ENCODE measurements at regions not wholly inside any gene's neighbourhood (a gene's known extent, or its start where the extent isn't known, plus 50 kb on each side); places are given as distances from the start of the nearest gene placed in this dataset.

DNA sequence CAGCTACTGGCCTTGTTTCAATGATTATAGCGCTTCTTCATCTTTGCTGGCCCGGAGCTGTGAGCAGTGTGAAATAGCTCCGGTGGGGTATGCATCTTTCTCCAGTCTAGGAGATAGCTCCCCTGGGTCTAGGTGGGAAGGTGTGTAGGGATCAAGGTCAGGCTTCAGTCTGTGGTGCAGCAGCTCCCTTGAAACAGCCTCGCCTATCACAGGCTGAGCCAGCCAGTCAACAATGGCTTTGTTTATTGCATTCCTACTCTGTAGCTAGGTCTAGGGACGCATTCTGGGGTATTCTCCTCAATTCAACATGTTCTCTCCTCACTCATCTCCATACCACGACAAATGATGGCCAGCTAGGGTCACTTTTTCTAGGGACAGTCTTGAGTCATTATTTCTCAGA lies 646.8 kb upstream of the IGFBP3 start:
- no peak overlapping the region for H3K27ac ChIP-seq
- no peaks in the 10 kb centered on the region for H3K36me3 ChIP-seq (ENCODE audit: insufficient read depth, low read length)
- H3K9ac ChIP-seq (ENCODE audit: insufficient read length): no peak overlapping the region
- DNase-seq (ENCODE audit: low read depth, low spot score): no peak
- no peaks in the 10 kb centered on the region for H3K9me3 ChIP-seq (ENCODE audit: low read depth, low read length)
- TF ChIP-seq POLR2AphosphoS5 (IDR thresholded peaks at IDR 0.05; ENCODE audit: borderline replicate concordance, low read depth, low read length) (no peak), EZH2 (IDR thresholded peaks at IDR 0.05) (no peak), FOXP2 (optimal IDR thresholded peaks at IDR 0.05; ENCODE audit: control extremely low read depth, extremely low read length, insufficient read depth) (no peak)
- no peak overlapping the region for H3K4me3 ChIP-seq

DNA sequence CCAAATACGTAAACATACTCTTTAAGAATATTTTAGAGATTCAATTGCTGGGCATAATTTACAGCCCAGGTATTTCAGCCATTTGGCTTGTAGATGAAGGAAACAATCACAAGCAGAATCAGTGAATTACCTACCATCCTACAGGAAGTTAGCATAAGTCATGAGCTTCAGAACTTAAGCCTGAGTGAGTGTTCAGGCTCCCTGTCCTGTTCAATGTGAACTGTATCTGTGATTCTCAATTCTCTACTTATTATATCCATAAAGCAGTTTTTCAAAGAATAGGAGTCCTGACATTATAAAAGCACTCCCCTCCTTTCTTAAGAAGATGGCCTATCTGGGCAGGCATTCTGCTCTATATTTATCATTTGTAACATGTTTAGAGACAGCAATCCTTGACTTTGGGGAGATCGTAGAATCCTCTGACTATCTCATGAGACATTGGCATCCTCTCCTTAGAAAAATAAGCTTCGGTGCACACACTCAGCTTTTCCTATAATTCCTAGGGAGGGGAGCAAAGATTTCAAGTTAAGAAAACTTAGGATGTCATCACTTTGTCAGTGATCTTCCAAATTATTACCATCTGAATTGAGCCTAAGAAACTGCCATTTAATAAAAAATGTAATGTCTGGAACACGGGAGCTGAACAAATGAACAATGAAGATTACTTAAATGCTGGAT lies 645.2 kb upstream of the IGFBP3 start:
- H3K4me3 ChIP-seq: no peak overlapping the region
- TF ChIP-seq FOXP2 (optimal IDR thresholded peaks at IDR 0.05; ENCODE audit: control extremely low read depth, extremely low read length, insufficient read depth): no peak
- no peak for TF ChIP-seq POLR2AphosphoS5 (IDR thresholded peaks at IDR 0.05; ENCODE audit: borderline replicate concordance, low read depth, low read length)
- TF ChIP-seq EZH2 (IDR thresholded peaks at IDR 0.05): no peak
- no peak for DNase-seq (ENCODE audit: low read depth, low spot score)
- H3K9me3 ChIP-seq (ENCODE audit: low read depth, low read length): no peaks in the 10 kb centered on the region
- H3K27ac ChIP-seq: no peak overlapping the region
- H3K9ac ChIP-seq (ENCODE audit: insufficient read length): no peak overlapping the region
- no peaks in the 10 kb centered on the region for H3K36me3 ChIP-seq (ENCODE audit: insufficient read depth, low read length)

DNA sequence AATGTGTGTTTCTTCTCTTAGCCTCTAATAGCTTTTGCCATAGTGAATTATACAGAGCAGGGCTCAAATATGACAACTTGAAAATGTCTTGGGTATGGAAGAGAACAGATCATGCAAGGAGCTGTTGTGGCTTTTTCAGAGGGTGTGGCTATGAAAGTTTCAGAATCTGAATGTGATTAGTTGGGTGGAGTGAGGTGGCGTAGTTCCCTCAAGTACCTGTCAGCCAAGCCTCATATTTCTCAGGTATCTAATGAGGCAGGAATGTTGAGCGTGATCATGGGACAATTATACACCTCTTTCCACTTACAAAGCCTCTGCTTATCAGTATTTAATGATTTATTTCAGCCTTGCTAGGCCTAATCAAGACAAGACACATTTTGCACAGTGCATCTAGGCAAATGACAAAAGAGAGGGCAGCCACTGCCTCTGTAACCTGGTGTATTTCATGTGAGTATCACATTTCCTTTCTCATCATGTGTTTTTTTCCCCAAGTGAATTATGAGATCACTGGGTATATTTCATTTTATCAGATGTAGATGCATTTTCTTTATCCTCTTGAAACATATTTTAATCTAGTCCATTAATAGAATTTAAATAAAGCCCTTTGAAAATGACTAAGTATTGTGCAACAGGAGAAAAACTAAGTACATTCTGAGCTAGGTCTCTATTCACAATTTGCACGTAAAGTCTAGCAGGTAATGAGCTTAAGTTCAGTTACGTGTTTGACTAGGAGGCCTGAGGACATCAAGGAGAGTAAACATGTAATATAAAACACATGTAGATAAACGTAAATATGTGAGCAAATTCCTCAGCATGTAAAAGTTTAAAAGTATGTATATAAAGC lies 644.4 kb upstream of the IGFBP3 start:
- no peak for DNase-seq (ENCODE audit: low read depth, low spot score)
- Histone ChIP-seq H3K36me3 (ENCODE audit: insufficient read depth, low read length) (no peaks in the 10 kb centered on the region), H3K27ac (no peak overlapping the region), H3K4me3 (no peak overlapping the region), H3K9ac (ENCODE audit: insufficient read length) (no peak overlapping the region), H3K9me3 (ENCODE audit: low read depth, low read length) (no peaks in the 10 kb centered on the region)
- TF ChIP-seq EZH2 (IDR thresholded peaks at IDR 0.05) (no peak), POLR2AphosphoS5 (IDR thresholded peaks at IDR 0.05; ENCODE audit: borderline replicate concordance, low read depth, low read length) (no peak), FOXP2 (optimal IDR thresholded peaks at IDR 0.05; ENCODE audit: control extremely low read depth, extremely low read length, insufficient read depth) (no peak)

DNA sequence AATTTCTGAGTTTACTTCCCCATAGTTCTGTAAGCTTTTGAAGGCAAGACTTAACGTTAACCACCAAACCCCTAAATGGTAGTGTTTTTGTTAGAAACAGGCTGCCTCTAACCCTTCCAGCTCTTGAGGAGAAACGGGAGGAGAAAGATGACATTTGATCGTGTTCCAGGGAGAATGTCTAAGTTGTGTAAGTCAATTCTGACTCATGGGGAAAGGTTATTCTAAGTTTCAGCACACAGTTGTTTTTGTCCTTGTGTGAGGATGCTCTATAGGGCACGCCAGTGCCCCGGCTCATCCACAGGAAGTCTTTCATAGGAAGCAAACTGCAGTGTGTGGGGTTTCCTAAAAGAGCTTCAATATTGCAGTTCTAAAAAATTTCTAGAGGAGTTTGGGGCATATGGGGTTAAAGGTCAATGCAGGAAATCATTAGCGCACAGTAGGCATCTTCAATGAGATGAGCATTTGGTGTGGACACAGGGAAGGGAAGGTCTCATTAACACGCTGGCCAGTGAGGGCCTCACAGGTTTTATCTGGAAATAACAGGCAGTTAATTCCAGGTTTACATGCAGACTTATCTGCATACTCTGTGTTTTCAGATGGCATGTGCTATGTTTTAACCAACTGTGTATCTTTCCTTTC lies 638.2 kb upstream of the IGFBP3 start:
- no peaks in the 10 kb centered on the region for H3K36me3 ChIP-seq (ENCODE audit: insufficient read depth, low read length)
- H3K9me3 ChIP-seq (ENCODE audit: low read depth, low read length): no peaks in the 10 kb centered on the region
- TF ChIP-seq EZH2 (IDR thresholded peaks at IDR 0.05) (no peak), POLR2AphosphoS5 (IDR thresholded peaks at IDR 0.05; ENCODE audit: borderline replicate concordance, low read depth, low read length) (no peak), FOXP2 (optimal IDR thresholded peaks at IDR 0.05; ENCODE audit: control extremely low read depth, extremely low read length, insufficient read depth) (no peak)
- H3K27ac ChIP-seq: no peak overlapping the region
- H3K9ac ChIP-seq (ENCODE audit: insufficient read length): no peak overlapping the region
- no peak overlapping the region for H3K4me3 ChIP-seq
- DNase-seq (ENCODE audit: low read depth, low spot score): no peak

DNA sequence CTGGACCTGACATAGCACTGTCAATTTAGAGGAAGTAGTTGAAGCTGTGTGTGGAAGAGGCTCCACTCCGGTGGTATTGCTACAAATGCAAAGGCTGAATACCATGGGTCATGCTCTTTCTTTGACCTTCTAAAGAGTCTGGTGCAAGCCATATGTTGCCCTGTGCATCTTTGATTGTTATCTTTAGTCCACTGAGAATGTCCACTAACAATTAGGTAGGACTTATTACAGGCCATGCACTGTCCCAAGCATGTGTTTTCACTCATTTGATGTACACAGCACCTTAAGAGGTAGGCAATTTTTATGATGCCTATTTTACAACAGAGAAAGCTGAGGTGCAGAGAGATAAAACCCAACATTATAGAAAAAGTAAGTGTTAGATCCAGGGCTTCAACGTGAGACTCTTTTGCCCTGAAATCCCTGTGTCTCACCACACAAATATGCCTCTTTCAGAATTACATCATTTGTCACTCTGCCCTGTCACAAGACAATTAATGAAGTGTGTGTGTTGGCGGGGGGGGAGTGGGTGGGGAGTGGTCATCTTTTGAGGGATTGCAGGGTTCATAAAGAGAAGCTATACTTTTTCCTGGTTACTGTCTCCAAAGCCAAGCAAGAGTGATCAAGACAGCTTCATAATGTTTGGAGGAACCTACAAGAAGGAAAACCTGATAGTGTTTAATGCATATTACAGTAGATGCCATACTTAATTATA lies 637.6 kb upstream of the IGFBP3 start:
- Histone ChIP-seq H3K27ac (no peak overlapping the region), H3K9me3 (ENCODE audit: low read depth, low read length) (no peaks in the 10 kb centered on the region), H3K36me3 (ENCODE audit: insufficient read depth, low read length) (no peaks in the 10 kb centered on the region), H3K4me3 (no peak overlapping the region), H3K9ac (ENCODE audit: insufficient read length) (no peak overlapping the region)
- TF ChIP-seq FOXP2 (optimal IDR thresholded peaks at IDR 0.05; ENCODE audit: control extremely low read depth, extremely low read length, insufficient read depth) (no peak), POLR2AphosphoS5 (IDR thresholded peaks at IDR 0.05; ENCODE audit: borderline replicate concordance, low read depth, low read length) (no peak), EZH2 (IDR thresholded peaks at IDR 0.05) (no peak)
- no peak for DNase-seq (ENCODE audit: low read depth, low spot score)

DNA sequence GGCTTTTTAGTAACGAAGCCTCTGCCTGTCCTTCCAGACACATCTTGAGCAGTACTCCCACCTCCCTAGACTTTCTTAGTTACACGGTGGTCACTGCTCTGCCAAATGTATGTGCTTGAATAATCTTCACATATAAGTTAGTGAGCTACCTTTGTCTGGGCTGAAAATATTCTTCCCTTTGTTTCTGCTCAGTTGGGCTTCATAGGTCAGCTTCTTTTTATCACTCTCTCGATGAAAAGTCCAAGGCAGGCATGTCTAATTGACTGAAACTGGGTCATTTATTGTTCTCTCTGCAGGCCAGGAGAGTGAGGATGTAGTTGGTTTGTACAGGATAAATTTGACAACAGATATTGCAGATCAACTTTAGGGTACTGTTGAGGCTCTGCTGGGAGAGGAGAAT lies 636.7 kb upstream of the IGFBP3 start:
- no peak overlapping the region for H3K27ac ChIP-seq
- TF ChIP-seq FOXP2 (optimal IDR thresholded peaks at IDR 0.05; ENCODE audit: control extremely low read depth, extremely low read length, insufficient read depth) (no peak), POLR2AphosphoS5 (IDR thresholded peaks at IDR 0.05; ENCODE audit: borderline replicate concordance, low read depth, low read length) (no peak), EZH2 (IDR thresholded peaks at IDR 0.05) (no peak)
- H3K9ac ChIP-seq (ENCODE audit: insufficient read length): no peak overlapping the region
- H3K4me3 ChIP-seq: no peak overlapping the region
- H3K36me3 ChIP-seq (ENCODE audit: insufficient read depth, low read length): no peaks in the 10 kb centered on the region
- no peak for DNase-seq (ENCODE audit: low read depth, low spot score)
- H3K9me3 ChIP-seq (ENCODE audit: low read depth, low read length): no peaks in the 10 kb centered on the region

DNA sequence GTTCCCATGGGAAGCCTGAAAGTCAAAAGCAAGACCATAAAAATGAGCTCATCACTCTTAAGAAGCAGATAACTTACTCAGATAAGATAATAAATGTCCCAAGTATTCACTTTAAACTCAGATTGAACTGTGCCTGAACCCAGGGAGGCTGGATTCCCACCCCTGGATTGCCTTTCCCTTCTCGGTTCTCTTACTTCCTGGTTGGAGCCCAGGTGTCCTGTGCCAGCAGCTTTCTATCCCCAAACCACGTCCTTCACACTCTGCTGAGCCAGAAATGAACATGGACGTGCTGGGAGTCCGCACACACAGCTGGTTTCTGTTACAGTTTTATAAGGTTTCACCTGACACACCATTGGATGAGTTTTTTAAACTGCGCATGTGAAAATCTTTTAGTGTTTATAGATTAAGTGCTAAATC lies 636.2 kb upstream of the IGFBP3 start:
- H3K27ac ChIP-seq: no peak overlapping the region
- no peak overlapping the region for H3K9ac ChIP-seq (ENCODE audit: insufficient read length)
- no peaks in the 10 kb centered on the region for H3K36me3 ChIP-seq (ENCODE audit: insufficient read depth, low read length)
- H3K4me3 ChIP-seq: no peak overlapping the region
- TF ChIP-seq POLR2AphosphoS5 (IDR thresholded peaks at IDR 0.05; ENCODE audit: borderline replicate concordance, low read depth, low read length) (no peak), EZH2 (IDR thresholded peaks at IDR 0.05) (no peak), FOXP2 (optimal IDR thresholded peaks at IDR 0.05; ENCODE audit: control extremely low read depth, extremely low read length, insufficient read depth) (no peak)
- H3K9me3 ChIP-seq (ENCODE audit: low read depth, low read length): no peaks in the 10 kb centered on the region
- no peak for DNase-seq (ENCODE audit: low read depth, low spot score)

All from SK-N-MC (cell line).